Parathyroid adenoma (tissue), 2 donors: ENCODE measurements at regions not wholly inside any gene's neighbourhood (a gene's known extent, or its start where the extent isn't known, plus 50 kb on each side); places are given as distances from the start of the nearest gene placed in this dataset.
"Not testable (repeated sequence)": the region's sequence is repeated elsewhere in the genome, so short reads cannot be mapped to it uniquely, and the experiment has no call there.

Experiments
- H2AFZ ChIP-seq: fragments of 300-600 bp; sonication (generic); one replicate; pipeline ENCODE4 v1.7.0; 2017; ENCODE audit warnings: antibody characterized with exemption, mild to moderate bottlenecking
- H3K27ac ChIP-seq: fragments of 300-600 bp; sonication (generic); one replicate; pipeline ENCODE4 v1.7.0; 2017
- H3K27me3 ChIP-seq: fragments of 300-600 bp; sonication (generic); one replicate; pipeline ENCODE4 v1.7.0; 2017; ENCODE audit warnings: low read length; ENCODE audit not compliant: control insufficient read depth, insufficient read depth
- H3K36me3 ChIP-seq: fragments of 300-600 bp; sonication (generic); one replicate; pipeline ENCODE4 v1.7.0; 2017; ENCODE audit warnings: low read length; ENCODE audit not compliant: control insufficient read depth, insufficient read depth
- H3K4me1 ChIP-seq: fragments of 300-600 bp; sonication (generic); one replicate; pipeline ENCODE4 v1.7.0; 2017; ENCODE audit warnings: control low read depth
- H3K4me2 ChIP-seq: fragments of 300-600 bp; sonication (generic); one replicate; pipeline ENCODE4 v1.7.0; 2017; ENCODE audit warnings: low read length
- H3K4me3 ChIP-seq: fragments of 300-600 bp; sonication (generic); one replicate; pipeline ENCODE4 v1.7.0; 2017; ENCODE audit warnings: low read depth, low read length
- H3K79me2 ChIP-seq: fragments of 300-600 bp; sonication (generic); one replicate; pipeline ENCODE4 v1.7.0; 2017; ENCODE audit warnings: control low read depth
- H3K9ac ChIP-seq: fragments of 300-600 bp; sonication (generic); one replicate; pipeline ENCODE4 v1.7.0; 2017; ENCODE audit warnings: mild to moderate bottlenecking
- H3K9me3 ChIP-seq: fragments of 300-600 bp; sonication (generic); one replicate; pipeline ENCODE4 v1.7.0; 2017; ENCODE audit warnings: low read length; ENCODE audit not compliant: control insufficient read depth
- CTCF ChIP-seq: fragments of 300-600 bp; sonication (generic); IDR thresholded peaks from one replicate; pipeline ENCODE4 v1.7.0; 2017; ENCODE audit warnings: antibody characterized with exemption, mild to moderate bottlenecking
- donor health status: primary hyperparathyroidism.

GRCh38 chr10:4226941-4227540, 442.0 kb upstream of the KLF6 start:
- no peak for TF ChIP-seq CTCF
- H3K79me2 ChIP-seq, result no peaks in the 10 kb centered on the region

GRCh38 chr10:4224178-4224577, 439.2 kb upstream of the KLF6 start:
- H3K4me2 ChIP-seq, result no peak overlapping the region
- no peak for TF ChIP-seq CTCF
- H3K36me3 ChIP-seq, result no peaks in the 10 kb centered on the region
- no peak overlapping the region for H3K27ac ChIP-seq
- H2AFZ ChIP-seq, result no peak overlapping the region
- H3K9me3 ChIP-seq, result no peaks in the 10 kb centered on the region
- H3K4me3 ChIP-seq, result no peak overlapping the region
- H3K4me1 ChIP-seq, result no peaks in the 10 kb centered on the region
- H3K9ac ChIP-seq, result no peak overlapping the region
- H3K27me3 ChIP-seq, result no peaks in the 10 kb centered on the region
- H3K79me2 ChIP-seq, result no peaks in the 10 kb centered on the region

More at GRCh38 chr10:4226941-4227540, 442.0 kb upstream of the KLF6 start:
- no peak overlapping the region for H2AFZ ChIP-seq
- H3K36me3 ChIP-seq, result no peaks in the 10 kb centered on the region
- no peak overlapping the region for H3K9ac ChIP-seq
- H3K4me1 ChIP-seq, result no peaks in the 10 kb centered on the region
- H3K4me3 ChIP-seq, result no peak overlapping the region
- no peaks in the 10 kb centered on the region for H3K9me3 ChIP-seq
- H3K27ac ChIP-seq, result no peak overlapping the region
- H3K27me3 ChIP-seq, result no peaks in the 10 kb centered on the region
- H3K4me2 ChIP-seq, result no peak overlapping the region

GRCh38 chr10:4221310-4221709, 436.3 kb upstream of the KLF6 start:
- not testable (repeated sequence) for H2AFZ ChIP-seq, H3K27me3 ChIP-seq, H3K36me3 ChIP-seq, H3K79me2 ChIP-seq, H3K9me3 ChIP-seq, H3K27ac ChIP-seq, H3K9ac ChIP-seq, H3K4me2 ChIP-seq, H3K4me1 ChIP-seq, H3K4me3 ChIP-seq

- no peaks in the 10 kb centered on the region for H3K79me2 ChIP-seq
- no peak overlapping the region for H2AFZ ChIP-seq
- H3K36me3 ChIP-seq, result no peaks in the 10 kb centered on the region
- H3K27ac ChIP-seq, result no peak overlapping the region
- no peaks in the 10 kb centered on the region for H3K4me1 ChIP-seq
- H3K4me2 ChIP-seq, result no peak overlapping the region
- no peak overlapping the region for H3K9ac ChIP-seq
- no peak overlapping the region for H3K4me3 ChIP-seq
- H3K9me3 ChIP-seq, result no peaks in the 10 kb centered on the region
- H3K27me3 ChIP-seq, result no peaks in the 10 kb centered on the region
- no peak for TF ChIP-seq CTCF
Observed at GRCh38 chr10:4219901-4220300, 434.9 kb upstream of the KLF6 start.

GRCh38 chr10:4217653-4218052, 432.6 kb upstream of the KLF6 start:
- no peak overlapping the region for H3K27ac ChIP-seq
- H3K9ac ChIP-seq, result no peak overlapping the region

More at GRCh38 chr10:4217653-4218052, 432.6 kb upstream of the KLF6 start:
- H2AFZ ChIP-seq, result no peak overlapping the region
- no peak overlapping the region for H3K4me3 ChIP-seq
- H3K36me3 ChIP-seq, result no peaks in the 10 kb centered on the region
- no peaks in the 10 kb centered on the region for H3K4me1 ChIP-seq
- no peak for TF ChIP-seq CTCF
- no peaks in the 10 kb centered on the region for H3K79me2 ChIP-seq
- no peak overlapping the region for H3K4me2 ChIP-seq
- H3K9me3 ChIP-seq, result no peaks in the 10 kb centered on the region
- H3K27me3 ChIP-seq, result no peaks in the 10 kb centered on the region
